Upper lobe of left lung (tissue), 6 donors: ENCODE measurements at regions not wholly inside any gene's neighbourhood (a gene's known extent, or its start where the extent isn't known, plus 50 kb on each side); places are given as distances from the start of the nearest gene placed in this dataset.
"Not testable (repeated sequence)": the region's sequence is repeated elsewhere in the genome, so short reads cannot be mapped to it uniquely, and the experiment has no call there.

Source experiments
- ATAC-seq, 2 donors: fragments of 200-7000 bp; cut with Tn5 transposase; one replicate each; pipeline ENCODE4 v1.9.1; 2022; ENCODE audit warnings: mild to moderate bottlenecking in 2 of 2, moderate library complexity in 2 of 2; ENCODE audit not compliant: low FRiP score in 2 of 2
- DNase-seq, 2 donors: peaks; one replicate each; pipeline ENCODE4 v3.0.0-alpha.2; 2019 to 2020
- H3K27ac ChIP-seq, 4 donors: fragments of 200-600 bp; sonication (generic); one replicate each; pipeline ENCODE4 v1.5.1; 2016 to 2019
- H3K27me3 ChIP-seq, 4 donors: fragments of 200-600 bp; sonication (generic); one replicate each; pipeline ENCODE4 v1.5.1; 2017 to 2019
- H3K36me3 ChIP-seq, 4 donors: fragments of 200-600 bp; sonication (generic); one replicate each; pipeline ENCODE4 v1.5.1; 2016 to 2019
- H3K4me1 ChIP-seq, 4 donors: fragments of 200-600 bp; sonication (generic); one replicate each; pipeline ENCODE4 v1.5.1; 2018 to 2019
- H3K4me3 ChIP-seq, 4 donors: fragments of 200-600 bp; sonication (generic); one replicate each; pipeline ENCODE4 v1.5.1; 2017 to 2019; ENCODE audit warnings: mild to moderate bottlenecking in 2 of 4, moderate library complexity in 1 of 4
- H3K9me3 ChIP-seq, 4 donors: fragments of 200-600 bp; sonication (generic); one replicate each; pipeline ENCODE4 v1.5.1; 2018 to 2019
- CTCF ChIP-seq, 6 experiments: fragments of 450-650 bp in 4 of 6; fragments of 200-600 bp in 2 of 6; sonication (generic) in 2 of 6; IDR thresholded peaks; one replicate each; pipeline ENCODE4 v1.5.1; 2016 to 2019; ENCODE audit warnings: antibody characterized with exemption in 6 of 6
- EP300 ChIP-seq, 4 donors: sonication (generic); formaldehyde crosslinking; IDR thresholded peaks; one replicate each; pipeline ENCODE4 v1.5.1; 2017; ENCODE audit warnings: antibody characterized with exemption in 4 of 4, control low read depth in 2 of 4
- POLR2A ChIP-seq, 4 donors: fragments of 450-650 bp; IDR thresholded peaks; one replicate each; pipeline ENCODE4 v1.5.1; 2016 to 2017; ENCODE audit warnings: antibody characterized with exemption in 4 of 4, mild to moderate bottlenecking in 2 of 4
- POLR2AphosphoS5 ChIP-seq, 2 donors: sonication (generic); formaldehyde crosslinking; IDR thresholded peaks; one replicate each; pipeline ENCODE4 v1.5.1; 2017; ENCODE audit warnings: antibody characterized with exemption in 2 of 2
- WGBS, 2 donors: methylation state at CpG; one replicate each; pipeline ENCODE4 v1.1.5; 2017 to 2018; 5-methylcytosine and 5-hydroxymethylcytosine counted together
- donor health status: DM: no; HTN: no; CAD: no; lungs with moderate emphysema.
- donor health status: DM: no; HTN: yes; CAD: no; lungs with severe emphysema.

- ATAC-seq = no peak
- no peak for DNase-seq
- Histone ChIP-seq H3K27me3 (no peaks in the 10 kb centered on the region), H3K27ac (no peak overlapping the region), H3K4me3 (no peak overlapping the region), H3K9me3 (no peaks in the 10 kb centered on the region), H3K36me3 (no peaks in the 10 kb centered on the region), H3K4me1 (no peaks in the 10 kb centered on the region)
- TF ChIP-seq CTCF (IDR thresholded peaks at IDR 0.05) (no peak), EP300 (IDR thresholded peaks at IDR 0.05) (no peak), POLR2A (IDR thresholded peaks at IDR 0.05) (no peak), POLR2AphosphoS5 (IDR thresholded peaks at IDR 0.05) (no peak)
- WGBS, 2 donors = 67% methylated on average over 3 of the region's 3 CpGs
These were observed 318.5 kb downstream of the RAD51AP2 start for GRCh38 chr2:17199741-17200140.

- TF ChIP-seq POLR2A (IDR thresholded peaks at IDR 0.05) = no peak
- no peak for TF ChIP-seq EP300 (IDR thresholded peaks at IDR 0.05)
- TF ChIP-seq CTCF (IDR thresholded peaks at IDR 0.05) = no peak
- no peak for TF ChIP-seq POLR2AphosphoS5 (IDR thresholded peaks at IDR 0.05)
- Histone ChIP-seq H3K36me3 (no peaks in the 10 kb centered on the region), H3K4me3 (no peak overlapping the region), H3K27ac (no peak overlapping the region), H3K9me3 (no peaks in the 10 kb centered on the region), H3K4me1 (no peaks in the 10 kb centered on the region), H3K27me3 (no peaks in the 10 kb centered on the region)
- WGBS, 2 donors = 67 to 81% methylated on average over 3 of the region's 3 CpGs
- ATAC-seq = no peak
- no peak for DNase-seq
These were observed 321.9 kb downstream of the RAD51AP2 start for GRCh38 chr2:17196380-17196779.

- no peaks in the 10 kb centered on the region for H3K4me1 ChIP-seq
- 78 to 83% methylated on average over 5 of the region's 5 CpGs for WGBS, 2 donors
- no peak overlapping the region for H3K27ac ChIP-seq
These were observed 323.2 kb downstream of the RAD51AP2 start for GRCh38 chr2:17195016-17195415.

GRCh38 chr2:17194083-17194482 lies 324.2 kb downstream of the RAD51AP2 start:
- no peak for ATAC-seq

More at GRCh38 chr2:17195016-17195415, 323.2 kb downstream of the RAD51AP2 start:
- H3K4me3 ChIP-seq = no peak overlapping the region
- H3K36me3 ChIP-seq = no peaks in the 10 kb centered on the region
- no peak for TF ChIP-seq POLR2AphosphoS5 (IDR thresholded peaks at IDR 0.05)
- no peak for TF ChIP-seq CTCF (IDR thresholded peaks at IDR 0.05)
- TF ChIP-seq EP300 (IDR thresholded peaks at IDR 0.05) = no peak
- no peak for TF ChIP-seq POLR2A (IDR thresholded peaks at IDR 0.05)
- ATAC-seq (no peak), DNase-seq (no peak)
- H3K9me3 ChIP-seq = no peaks in the 10 kb centered on the region
- H3K27me3 ChIP-seq = no peaks in the 10 kb centered on the region

GRCh38 chr2:17193433-17193890 lies 324.8 kb downstream of the RAD51AP2 start:
- H3K27ac ChIP-seq, H3K9me3 ChIP-seq, H3K4me3 ChIP-seq, ATAC-seq, H3K4me1 ChIP-seq, H3K27me3 ChIP-seq, H3K36me3 ChIP-seq: not testable (repeated sequence)
- DNase-seq = peak in 1 of 2 donors; percentile 70
- WGBS, 2 donors = 94 to 96% methylated on average over 10 to 32 of the region's 32 CpGs

More at GRCh38 chr2:17194083-17194482, 324.2 kb downstream of the RAD51AP2 start:
- H3K4me1 ChIP-seq = no peaks in the 10 kb centered on the region
- no peak overlapping the region for H3K27ac ChIP-seq
- no peak for DNase-seq
- H3K4me3 ChIP-seq = no peak overlapping the region
- 93 to 95% methylated on average over 9 of the region's 9 CpGs for WGBS, 2 donors
- TF ChIP-seq POLR2A (IDR thresholded peaks at IDR 0.05) = no peak
- no peak for TF ChIP-seq CTCF (IDR thresholded peaks at IDR 0.05)
- no peak for TF ChIP-seq POLR2AphosphoS5 (IDR thresholded peaks at IDR 0.05)
- TF ChIP-seq EP300 (IDR thresholded peaks at IDR 0.05) = no peak
- H3K27me3 ChIP-seq = no peaks in the 10 kb centered on the region
- H3K9me3 ChIP-seq = no peaks in the 10 kb centered on the region
- H3K36me3 ChIP-seq = no peaks in the 10 kb centered on the region
